ENCODE measurements at regions not wholly inside any gene's neighbourhood (a gene's known extent, or its start where the extent isn't known, plus 50 kb on each side); places are given as distances from the start of the nearest gene placed in this dataset.

- H3K79me2 ChIP-seq (ENCODE audit: control insufficient read depth, low read length), result no peaks in the 10 kb centered on the region
- no peaks in the 10 kb centered on the region for H4K20me1 ChIP-seq (ENCODE audit: control insufficient read depth, insufficient read depth, low read depth, low read length)
- no peaks in the 10 kb centered on the region for H3K9me2 ChIP-seq (replicated peaks; ENCODE audit: control insufficient read depth, low read length)
- no peaks in the 10 kb centered on the region for H3K9me3 ChIP-seq (ENCODE audit: control insufficient read depth, insufficient read depth, low read length)
- no peak overlapping the region for H3K27ac ChIP-seq (ENCODE audit: low read depth, low read length)
- H3F3A ChIP-seq (ENCODE audit: control insufficient read depth, insufficient read depth), result no peaks in the 10 kb centered on the region
- H3K4me2 ChIP-seq (ENCODE audit: low read length), result no peak overlapping the region
- TF ChIP-seq CTCF (IDR thresholded peaks at IDR 0.05; ENCODE audit: low read depth, low read length, poor library complexity, severe bottlenecking) (no peak), EZH2phosphoT487 (IDR thresholded peaks at IDR 0.05; ENCODE audit: borderline replicate concordance, low read length) (no peak)
- H3K4me3 ChIP-seq (ENCODE audit: low read length), result no peak overlapping the region
- no peaks in the 10 kb centered on the region for H3K36me3 ChIP-seq (ENCODE audit: control insufficient read depth, low read length)
- H3K4me1 ChIP-seq (ENCODE audit: control insufficient read depth, low read length), result no peaks in the 10 kb centered on the region
- no peaks in the 10 kb centered on the region for H3K27me3 ChIP-seq (ENCODE audit: control insufficient read depth, low read length)
Observed at GRCh38 chr12:86741531-86741930, 485.3 kb upstream of the MGAT4C start.

GRCh38 chr12:86735851-86736250 is 479.7 kb upstream of the MGAT4C start:
- no peak for TF ChIP-seq CTCF (IDR thresholded peaks at IDR 0.05; ENCODE audit: low read depth, low read length, poor library complexity, severe bottlenecking)
- no peak for TF ChIP-seq EZH2phosphoT487 (IDR thresholded peaks at IDR 0.05; ENCODE audit: borderline replicate concordance, low read length)
- H3K4me3 ChIP-seq (ENCODE audit: low read length), result no peak overlapping the region
- no peaks in the 10 kb centered on the region for H3K9me2 ChIP-seq (replicated peaks; ENCODE audit: control insufficient read depth, low read length)
- H4K20me1 ChIP-seq (ENCODE audit: control insufficient read depth, insufficient read depth, low read depth, low read length), result no peaks in the 10 kb centered on the region
- no peaks in the 10 kb centered on the region for H3K27me3 ChIP-seq (ENCODE audit: control insufficient read depth, low read length)
- H3F3A ChIP-seq (ENCODE audit: control insufficient read depth, insufficient read depth), result no peaks in the 10 kb centered on the region
- H3K4me2 ChIP-seq (ENCODE audit: low read length), result no peak overlapping the region
- no peak overlapping the region for H3K27ac ChIP-seq (ENCODE audit: low read depth, low read length)
- H3K4me1 ChIP-seq (ENCODE audit: control insufficient read depth, low read length), result no peaks in the 10 kb centered on the region
- no peaks in the 10 kb centered on the region for H3K36me3 ChIP-seq (ENCODE audit: control insufficient read depth, low read length)
- H3K9me3 ChIP-seq (ENCODE audit: control insufficient read depth, insufficient read depth, low read length), result no peaks in the 10 kb centered on the region
- H3K79me2 ChIP-seq (ENCODE audit: control insufficient read depth, low read length), result no peaks in the 10 kb centered on the region

- Histone ChIP-seq H3K9me2 (replicated peaks; ENCODE audit: control insufficient read depth, low read length) (no peaks in the 10 kb centered on the region), H3K36me3 (ENCODE audit: control insufficient read depth, low read length) (no peaks in the 10 kb centered on the region), H3K4me3 (ENCODE audit: low read length) (no peak overlapping the region), H3K4me1 (ENCODE audit: control insufficient read depth, low read length) (no peaks in the 10 kb centered on the region), H3K27ac (ENCODE audit: low read depth, low read length) (no peak overlapping the region), H3K27me3 (ENCODE audit: control insufficient read depth, low read length) (no peaks in the 10 kb centered on the region), H3F3A (ENCODE audit: control insufficient read depth, insufficient read depth) (no peaks in the 10 kb centered on the region), H3K4me2 (ENCODE audit: low read length) (no peak overlapping the region), H3K79me2 (ENCODE audit: control insufficient read depth, low read length) (no peaks in the 10 kb centered on the region), H4K20me1 (ENCODE audit: control insufficient read depth, insufficient read depth, low read depth, low read length) (no peaks in the 10 kb centered on the region), H3K9me3 (ENCODE audit: control insufficient read depth, insufficient read depth, low read length) (no peaks in the 10 kb centered on the region)
- no peak for TF ChIP-seq EZH2phosphoT487 (IDR thresholded peaks at IDR 0.05; ENCODE audit: borderline replicate concordance, low read length)
Observed at GRCh38 chr12:86735072-86735471, 478.9 kb upstream of the MGAT4C start.

- Histone ChIP-seq H3F3A (ENCODE audit: control insufficient read depth, insufficient read depth) (no peaks in the 10 kb centered on the region), H3K27ac (ENCODE audit: low read depth, low read length) (no peak overlapping the region), H3K27me3 (ENCODE audit: control insufficient read depth, low read length) (no peaks in the 10 kb centered on the region), H3K4me2 (ENCODE audit: low read length) (no peak overlapping the region), H3K36me3 (ENCODE audit: control insufficient read depth, low read length) (no peaks in the 10 kb centered on the region), H3K4me1 (ENCODE audit: control insufficient read depth, low read length) (no peaks in the 10 kb centered on the region), H3K4me3 (ENCODE audit: low read length) (no peak overlapping the region), H3K79me2 (ENCODE audit: control insufficient read depth, low read length) (no peaks in the 10 kb centered on the region), H4K20me1 (ENCODE audit: control insufficient read depth, insufficient read depth, low read depth, low read length) (no peaks in the 10 kb centered on the region), H3K9me2 (replicated peaks; ENCODE audit: control insufficient read depth, low read length) (no peaks in the 10 kb centered on the region), H3K9me3 (ENCODE audit: control insufficient read depth, insufficient read depth, low read length) (no peaks in the 10 kb centered on the region)
- TF ChIP-seq CTCF (IDR thresholded peaks at IDR 0.05; ENCODE audit: low read depth, low read length, poor library complexity, severe bottlenecking), result no peak
- TF ChIP-seq EZH2phosphoT487 (IDR thresholded peaks at IDR 0.05; ENCODE audit: borderline replicate concordance, low read length), result no peak
Observed at GRCh38 chr12:86730233-86730632, 474.0 kb upstream of the MGAT4C start.

All from DOHH2 (cell line).